HG03558 (cell line): ENCODE measurements at regions not wholly inside any gene's neighbourhood (a gene's known extent, or its start where the extent isn't known, plus 50 kb on each side); places are given as distances from the start of the nearest gene placed in this dataset.

Experiments
- ATAC-seq: cut with Tn5 transposase; IDR thresholded peaks from one replicate; pipeline ENCODE4 v1.9.1; 2021; ENCODE audit warnings: moderate number of reproducible peaks; ENCODE audit not compliant: unreplicated experiment; ENCODE audit errors: extremely low read depth

- no peak for ATAC-seq
These were observed 386.8 kb downstream of the SLITRK6 start for GRCh38 chr13:85412448-85412847.

GRCh38 chr13:85411591-85411990, 387.6 kb downstream of the SLITRK6 start:
- no peak for ATAC-seq

- no peak for ATAC-seq
These were observed 390.8 kb downstream of the SLITRK6 start for GRCh38 chr13:85408415-85408814.

GRCh38 chr13:85406269-85406975, 392.8 kb downstream of the SLITRK6 start:
- ATAC-seq: no peak

DNA sequence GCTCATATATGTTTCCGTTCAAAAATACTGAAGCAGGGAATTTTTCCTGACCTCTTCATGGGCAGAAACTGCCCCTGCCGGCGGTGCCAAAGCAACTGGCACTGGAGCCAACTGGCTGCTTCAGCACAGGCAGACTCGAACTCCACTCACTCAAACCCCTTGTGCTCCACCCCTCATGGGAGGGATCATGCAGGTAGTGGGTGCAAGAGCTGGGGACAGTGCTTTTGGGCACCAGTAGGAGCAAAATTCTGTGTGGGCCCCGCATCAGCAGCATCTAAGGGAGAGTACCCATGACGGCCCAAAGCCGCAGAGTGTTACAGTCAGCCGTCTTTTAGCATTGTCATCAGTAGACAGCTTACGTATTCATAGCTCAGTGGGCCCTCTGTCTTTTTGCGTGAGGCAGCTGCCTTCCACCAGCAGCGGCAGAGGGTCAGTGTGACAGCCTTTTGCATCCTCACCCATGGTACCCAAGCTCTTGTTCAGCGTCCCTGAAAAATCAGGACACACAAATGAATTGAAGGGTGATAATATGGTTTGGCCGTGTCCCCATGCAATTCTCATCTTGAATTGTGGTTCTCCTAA, 393.8 kb downstream of the SLITRK6 start:
- no peak for ATAC-seq

DNA sequence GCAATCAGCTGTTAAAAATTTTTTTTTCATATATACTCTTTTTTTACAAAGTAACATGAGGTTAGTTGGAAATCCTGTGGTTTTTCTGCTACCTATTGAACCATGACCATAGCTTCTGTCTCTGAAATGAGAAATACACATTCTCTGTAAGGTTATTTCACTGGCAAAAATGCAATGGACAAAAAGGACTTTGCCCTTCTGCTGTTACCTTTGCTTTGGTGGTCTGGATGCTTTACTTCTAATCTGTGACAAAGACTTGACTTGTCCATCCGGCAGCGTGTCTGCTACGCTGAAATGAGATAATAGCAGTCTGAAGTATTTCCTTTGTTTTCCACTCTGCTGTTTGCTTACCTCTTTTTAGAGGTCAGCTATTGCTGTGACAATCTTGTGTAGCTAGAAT, 412.8 kb downstream of the SLITRK6 start:
- ATAC-seq: no peak

- ATAC-seq: no peak
These were observed 415.9 kb downstream of the SLITRK6 start for GRCh38 chr13:85383291-85383690.

- ATAC-seq: no peak
These were observed 418.1 kb downstream of the SLITRK6 start for GRCh38 chr13:85381082-85381481.

GRCh38 chr13:85379991-85380390, 419.2 kb downstream of the SLITRK6 start:
- no peak for ATAC-seq

DNA sequence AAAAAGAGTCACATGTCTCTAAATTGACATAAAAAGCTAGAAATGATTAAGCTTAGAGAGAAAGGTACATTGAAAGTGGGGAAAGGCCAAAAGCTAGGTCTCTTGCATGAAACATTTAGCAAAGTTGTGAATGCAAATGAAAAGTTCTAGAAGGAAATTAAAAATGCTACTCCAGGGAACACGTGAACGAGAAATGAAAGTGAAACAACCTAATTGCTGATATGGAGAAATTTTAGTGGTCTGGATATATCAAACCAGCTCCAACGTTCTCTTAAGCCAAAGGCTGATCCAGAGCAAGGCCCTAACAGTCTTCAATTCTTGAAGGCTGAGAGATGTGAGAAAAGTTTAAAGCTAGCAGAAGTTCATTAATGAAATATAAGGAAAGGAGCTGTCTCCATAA, 419.8 kb downstream of the SLITRK6 start:
- ATAC-seq: no peak

- no peak for ATAC-seq
These were observed 421.4 kb downstream of the SLITRK6 start for GRCh38 chr13:85377783-85378182.

GRCh38 chr13:85373322-85373721, 425.9 kb downstream of the SLITRK6 start:
- no peak for ATAC-seq

DNA sequence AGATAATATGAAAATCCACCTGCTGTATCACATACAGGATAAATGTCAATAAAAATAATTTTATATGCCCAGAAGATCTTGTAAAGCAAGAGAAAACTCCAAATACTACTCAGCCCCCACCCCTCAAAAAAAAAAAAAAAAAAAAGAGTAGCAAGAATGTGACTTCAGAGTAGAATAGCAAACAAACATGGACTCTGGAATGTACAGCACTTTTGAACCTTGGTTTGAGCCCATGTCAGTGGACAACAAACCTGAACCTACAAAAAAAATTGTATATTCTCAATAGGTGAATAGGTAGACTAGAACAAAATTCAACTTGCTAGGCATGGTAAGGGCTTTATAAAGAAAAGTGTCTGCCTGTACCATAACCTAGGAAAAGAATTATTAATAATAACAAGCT, 428.0 kb downstream of the SLITRK6 start:
- no peak for ATAC-seq

DNA sequence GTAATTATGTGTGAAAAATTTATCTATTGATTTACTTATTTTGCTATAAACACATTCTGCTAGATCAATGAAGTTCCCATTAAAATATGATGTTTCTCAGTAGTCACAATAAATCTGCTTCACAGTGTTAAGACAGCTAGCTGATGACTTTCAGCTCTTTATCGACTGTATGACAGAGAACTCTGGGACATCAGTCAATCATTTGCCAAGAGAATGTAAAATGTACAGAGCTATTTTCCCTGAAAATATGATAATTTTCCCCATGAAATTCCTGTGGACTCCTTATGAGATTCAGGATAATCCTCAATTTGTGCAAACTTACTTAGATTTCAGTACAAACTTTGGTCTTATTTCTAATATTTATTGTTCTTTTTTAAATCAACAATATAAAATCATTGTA, 430.5 kb downstream of the SLITRK6 start:
- ATAC-seq: no peak

- ATAC-seq: no peak
These were observed 431.3 kb downstream of the SLITRK6 start for GRCh38 chr13:85367887-85368286.

GRCh38 chr13:85366759-85367417, 432.3 kb downstream of the SLITRK6 start:
- no peak for ATAC-seq

GRCh38 chr13:85363504-85363903, 435.7 kb downstream of the SLITRK6 start:
- no peak for ATAC-seq

- no peak for ATAC-seq
These were observed 436.2 kb downstream of the SLITRK6 start for GRCh38 chr13:85362980-85363379.

DNA sequence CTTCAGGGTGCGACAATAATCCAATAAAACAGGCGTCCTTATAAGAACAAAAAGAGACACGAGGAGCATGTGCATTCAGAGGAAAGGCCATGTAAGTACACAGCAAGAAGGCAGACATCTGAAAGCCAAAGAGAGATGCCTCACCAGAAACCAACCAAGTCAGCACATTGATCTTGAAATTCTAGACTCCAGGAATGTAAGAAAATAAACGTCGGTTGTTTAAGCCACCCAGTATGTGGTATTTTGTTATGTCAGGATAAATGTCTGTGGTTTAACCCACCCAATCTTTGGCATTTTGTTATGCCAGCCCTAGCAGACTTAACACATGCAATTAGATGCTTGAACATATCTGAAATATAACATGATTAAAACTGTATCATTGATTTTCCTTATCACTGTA, 452.0 kb downstream of the SLITRK6 start:
- ATAC-seq: no peak

DNA sequence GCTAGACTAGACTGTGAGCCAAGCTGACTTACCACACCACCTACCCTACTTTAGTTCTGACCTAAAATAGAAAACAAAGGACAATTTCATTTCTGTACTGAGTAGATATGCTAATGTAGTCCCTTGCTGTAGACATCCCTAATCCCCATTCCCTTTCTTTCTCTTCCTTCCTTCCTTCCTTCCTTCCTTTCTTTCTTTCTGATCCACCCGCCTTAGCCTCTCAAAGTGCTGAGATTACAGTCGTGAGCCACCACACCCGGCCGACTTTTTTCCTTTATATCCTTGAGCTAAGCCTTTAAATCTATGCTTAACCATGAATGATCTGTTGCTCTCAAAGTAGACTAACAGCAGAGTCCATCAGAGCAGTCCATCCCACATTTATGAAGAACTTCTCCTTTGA, 465.0 kb downstream of the SLITRK6 start:
- ATAC-seq: no peak

GRCh38 chr13:85333506-85334020, 465.7 kb downstream of the SLITRK6 start:
- no peak for ATAC-seq
